MCF 10A (cell line): ENCODE measurements at regions not wholly inside any gene's neighbourhood (a gene's known extent, or its start where the extent isn't known, plus 50 kb on each side); places are given as distances from the start of the nearest gene placed in this dataset.
"Not testable (repeated sequence)": the region's sequence is repeated elsewhere in the genome, so short reads cannot be mapped to it uniquely, and the experiment has no call there.

Experiments
- BruUV-seq: library from RNA; stranded (reverse); fragments of 400-500 nt; replicated peaks from 2 replicates; lab custom pipeline; 2021; lab: Mats Ljungman, UMichigan
- CTCF ChIA-PET: fragments of 300-600 bp; sonication (Branson Sonifier 250); formaldehyde crosslinking; extraction: SDS; loops from one replicate; lab custom pipeline; 2021; ENCODE audit warnings: antibody characterized with exemption, inconsistent platforms; lab: Yijun Ruan, JAX
- POLR2A ChIA-PET: fragments of 300-600, 350-650 bp; sonication (Branson Sonifier 250); formaldehyde crosslinking; extraction: SDS; loops from one replicate; lab custom pipeline; 2020; ENCODE audit warnings: antibody characterized with exemption, inconsistent platforms; lab: Yijun Ruan, JAX
- DNase-seq: peaks from one replicate; pipeline ENCODE4 v3.0.0-alpha.2; 2018; ENCODE audit not compliant: unreplicated experiment
- H3K27ac Mint-ChIP-seq: one replicate; pipeline ENCODE4 v1.8.0; 2022; ENCODE audit warnings: mild to moderate bottlenecking, low read depth, mixed read lengths; ENCODE audit not compliant: unreplicated experiment
- H3K27me3 Mint-ChIP-seq: one replicate; pipeline ENCODE4 v1.8.0; 2022; ENCODE audit warnings: mixed read lengths; ENCODE audit not compliant: insufficient read depth, unreplicated experiment
- H3K36me3 Mint-ChIP-seq: one replicate; pipeline ENCODE4 v1.8.0; 2022; ENCODE audit warnings: mild to moderate bottlenecking, moderate library complexity, mixed read lengths; ENCODE audit not compliant: insufficient read depth, unreplicated experiment
- H3K4me1 Mint-ChIP-seq: one replicate; pipeline ENCODE4 v1.8.0; 2022; ENCODE audit warnings: mixed read lengths; ENCODE audit not compliant: insufficient read depth, unreplicated experiment
- H3K4me3 Mint-ChIP-seq: one replicate; pipeline ENCODE4 v1.8.0; 2022; ENCODE audit warnings: mild to moderate bottlenecking, moderate library complexity, mixed read lengths; ENCODE audit not compliant: unreplicated experiment
- H3K9me3 Mint-ChIP-seq: one replicate; pipeline ENCODE4 v1.8.0; 2022; ENCODE audit warnings: mixed read lengths; ENCODE audit not compliant: unreplicated experiment
- intact Hi-C: fragments of 100-400 bp; cut with micrococcal nuclease; formaldehyde crosslinking; loops from 2 replicates; pipeline ENCODE4 v1.14.1; 2022
- TF ChIP-seq, protein P1 (sequence below): fragments of 200-600 bp; IDR thresholded peaks from one replicate; pipeline ENCODE4 v1.8.0; 2022; ENCODE audit warnings: antibody characterized with exemption, mild to moderate bottlenecking; ENCODE audit not compliant: unreplicated experiment

DNA sequence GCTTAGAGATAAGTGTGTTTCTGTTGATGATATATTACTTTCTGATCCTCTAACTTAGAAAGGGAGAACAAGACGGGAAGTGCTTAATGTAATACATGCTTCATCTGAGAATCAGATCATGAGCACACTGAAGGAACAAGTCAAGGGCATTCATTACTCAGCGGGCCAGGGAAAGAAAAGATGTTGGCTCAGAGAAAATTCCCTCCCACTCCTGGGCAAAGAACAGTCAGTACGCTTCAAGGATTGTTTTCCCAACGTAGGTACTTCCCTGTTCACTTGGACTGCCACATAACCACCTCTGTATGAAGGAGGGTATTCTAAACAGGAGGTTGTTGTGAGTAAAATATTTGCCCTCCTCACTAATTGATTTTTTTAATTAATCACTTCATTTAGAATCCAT, 374.5 kb upstream of the FMR1 start:
- Mint-ChIP-seq H3K27me3 (no peaks in the 10 kb centered on the region), H3K4me3 (no peak overlapping the region), H3K27ac (no peak overlapping the region), H3K36me3 (no peaks in the 10 kb centered on the region), H3K9me3 (no peaks in the 10 kb centered on the region), H3K4me1 (no peaks in the 10 kb centered on the region)
- TF ChIP-seq, protein P1, sequence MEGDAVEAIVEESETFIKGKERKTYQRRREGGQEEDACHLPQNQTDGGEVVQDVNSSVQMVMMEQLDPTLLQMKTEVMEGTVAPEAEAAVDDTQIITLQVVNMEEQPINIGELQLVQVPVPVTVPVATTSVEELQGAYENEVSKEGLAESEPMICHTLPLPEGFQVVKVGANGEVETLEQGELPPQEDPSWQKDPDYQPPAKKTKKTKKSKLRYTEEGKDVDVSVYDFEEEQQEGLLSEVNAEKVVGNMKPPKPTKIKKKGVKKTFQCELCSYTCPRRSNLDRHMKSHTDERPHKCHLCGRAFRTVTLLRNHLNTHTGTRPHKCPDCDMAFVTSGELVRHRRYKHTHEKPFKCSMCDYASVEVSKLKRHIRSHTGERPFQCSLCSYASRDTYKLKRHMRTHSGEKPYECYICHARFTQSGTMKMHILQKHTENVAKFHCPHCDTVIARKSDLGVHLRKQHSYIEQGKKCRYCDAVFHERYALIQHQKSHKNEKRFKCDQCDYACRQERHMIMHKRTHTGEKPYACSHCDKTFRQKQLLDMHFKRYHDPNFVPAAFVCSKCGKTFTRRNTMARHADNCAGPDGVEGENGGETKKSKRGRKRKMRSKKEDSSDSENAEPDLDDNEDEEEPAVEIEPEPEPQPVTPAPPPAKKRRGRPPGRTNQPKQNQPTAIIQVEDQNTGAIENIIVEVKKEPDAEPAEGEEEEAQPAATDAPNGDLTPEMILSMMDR, result no peak
- intact Hi-C loops, result no loop called here
- DNase-seq, result no peak
- BruUV-seq, result no TSS peak
- ChIA-PET CTCF (no interaction called here), POLR2A (no interaction called here)

DNA sequence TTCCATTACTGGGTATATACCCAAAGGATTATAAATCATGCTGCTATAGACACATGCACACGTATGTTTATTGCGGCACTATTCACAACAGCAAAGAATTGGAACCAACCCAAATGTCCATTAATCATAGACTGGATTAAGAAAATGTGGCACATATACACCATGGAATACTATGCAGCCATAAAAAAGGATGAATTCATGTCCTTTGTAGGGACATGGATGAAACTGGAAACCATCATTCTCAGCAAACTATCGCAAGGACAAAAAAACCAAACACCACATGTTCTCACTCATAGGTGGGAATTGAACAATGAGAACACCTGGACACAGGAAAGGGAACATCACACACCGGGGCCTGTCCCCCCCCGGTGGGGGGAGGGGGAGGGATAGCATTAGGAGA, 363.7 kb upstream of the FMR1 start:
- H3K4me1 Mint-ChIP-seq, DNase-seq, H3K27me3 Mint-ChIP-seq, intact Hi-C loops, POLR2A ChIA-PET, H3K4me3 Mint-ChIP-seq, H3K27ac Mint-ChIP-seq, H3K9me3 Mint-ChIP-seq, H3K36me3 Mint-ChIP-seq, BruUV-seq: not testable (repeated sequence)
- CTCF ChIA-PET, result interaction anchor here (0.5 kb wide), 1 partner anchor 1079 kb away, joined by 3 read pairs; no protein-coding TSS in a partner anchor

DNA sequence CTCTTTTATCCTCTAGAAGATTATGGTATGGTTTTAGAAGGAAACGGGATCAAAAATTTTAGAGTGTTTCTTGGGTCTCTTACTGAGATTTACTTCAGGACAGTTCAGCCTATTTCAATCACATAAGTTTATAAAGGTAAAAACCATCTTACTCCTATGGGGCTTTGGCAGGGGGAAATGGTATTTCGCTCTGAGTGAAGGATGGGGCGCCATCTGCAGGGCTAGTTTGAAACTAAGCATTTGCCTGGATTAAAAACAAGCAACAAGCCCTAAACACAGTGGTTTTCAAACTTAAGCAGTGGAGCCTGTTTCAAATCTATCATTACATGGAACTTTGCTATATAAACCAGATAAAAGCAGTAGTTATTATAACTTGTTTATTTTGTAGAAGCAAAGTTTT, 361.5 kb upstream of the FMR1 start:
- H3K9me3 Mint-ChIP-seq, result peaks cover 7% of the 10 kb centered on the region
- no peaks in the 10 kb centered on the region for H3K27me3 Mint-ChIP-seq
- ChIA-PET POLR2A (no interaction called here), CTCF (interaction anchor here (0.6 to 2.3 kb wide), 4 partner anchors 41 to 267 kb away, joined by 3 to 12 read pairs (median 4); no protein-coding TSS in a partner anchor)
- intact Hi-C loops, result no loop called here
- BruUV-seq, result no TSS peak
- no peak overlapping the region for H3K27ac Mint-ChIP-seq
- peak; percentile 59 for DNase-seq
- TF ChIP-seq, protein P1, result peak; percentile 37
- no peaks in the 10 kb centered on the region for H3K36me3 Mint-ChIP-seq
- H3K4me3 Mint-ChIP-seq, result no peak overlapping the region
- peaks cover 6% of the 10 kb centered on the region for H3K4me1 Mint-ChIP-seq

DNA sequence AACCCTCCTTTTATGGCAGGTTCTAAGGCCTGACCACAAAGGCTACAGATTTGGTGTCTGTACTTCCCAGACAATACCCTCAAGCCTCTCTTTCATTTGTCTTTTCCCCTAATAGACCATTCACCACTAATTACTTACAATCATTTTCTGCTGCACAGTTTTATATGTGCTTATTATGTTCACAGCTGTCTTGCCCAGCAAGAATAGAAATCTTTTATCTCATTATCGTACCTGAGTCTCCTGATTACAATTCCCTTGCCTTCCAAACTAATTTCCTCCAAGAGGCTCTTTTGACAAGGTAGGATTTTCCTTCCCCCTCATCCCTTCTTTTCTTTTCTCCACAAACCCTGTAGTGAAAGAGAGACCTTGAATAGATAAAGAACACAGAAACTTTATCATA, 352.5 kb upstream of the FMR1 start:
- H3K4me1 Mint-ChIP-seq, result no peaks in the 10 kb centered on the region
- TF ChIP-seq, protein P1, result no peak
- POLR2A ChIA-PET, result interaction anchor here (0.6 kb wide), 1 partner anchor 477 kb away, joined by 3 read pairs; no protein-coding TSS in a partner anchor
- DNase-seq, result no peak
- no peak overlapping the region for H3K4me3 Mint-ChIP-seq
- H3K27ac Mint-ChIP-seq, result no peak overlapping the region
- no TSS peak for BruUV-seq
- intact Hi-C loops, result no loop called here
- H3K27me3 Mint-ChIP-seq, result no peaks in the 10 kb centered on the region
- no peaks in the 10 kb centered on the region for H3K36me3 Mint-ChIP-seq
- no peaks in the 10 kb centered on the region for H3K9me3 Mint-ChIP-seq
- CTCF ChIA-PET, result no interaction called here

DNA sequence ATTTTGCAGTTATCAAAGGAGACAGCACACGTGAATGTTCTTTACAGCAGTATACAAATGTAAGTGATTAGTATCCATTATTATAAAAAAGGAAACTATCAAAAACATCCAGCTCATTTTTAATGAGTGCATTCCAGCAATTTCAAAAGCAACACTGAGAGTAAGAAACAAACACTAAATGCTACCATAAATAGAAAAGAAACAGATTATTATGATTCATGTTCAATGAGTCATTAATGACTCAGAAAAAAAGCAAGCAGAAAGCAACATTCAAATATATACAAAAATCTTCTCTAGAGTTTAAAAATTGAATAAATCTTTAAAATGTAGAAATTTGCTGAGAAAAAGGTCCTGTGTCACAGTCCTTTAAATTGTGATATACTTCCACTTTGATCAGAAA, 346.5 kb upstream of the FMR1 start:
- intact Hi-C loops, result no loop called here
- CTCF ChIA-PET, result interaction anchor here (0.6 to 1.4 kb wide), 4 partner anchors 36 to 90 kb away, joined by 3 to 4 read pairs (median 3); no protein-coding TSS in a partner anchor

More for the DNA sequence above, 346.5 kb upstream of the FMR1 start:
- Mint-ChIP-seq H3K9me3 (no peaks in the 10 kb centered on the region), H3K4me3 (no peak overlapping the region), H3K27me3 (no peaks in the 10 kb centered on the region), H3K4me1 (peaks cover 6% of the 10 kb centered on the region), H3K36me3 (peaks cover 6% of the 10 kb centered on the region), H3K27ac (peak overlapping the region; percentile 70)
- DNase-seq, result peak; percentile 30
- no TSS peak for BruUV-seq
- POLR2A ChIA-PET, result no interaction called here
- TF ChIP-seq, protein P1, result no peak
